ENCODE measurements at regions not wholly inside any gene's neighbourhood (a gene's known extent, or its start where the extent isn't known, plus 50 kb on each side); places are given as distances from the start of the nearest gene placed in this dataset.

GRCh38 chr11:128351168-128351567, 236.2 kb downstream of the ETS1 start:
- no peaks in the 10 kb centered on the region for H3K4me1 ChIP-seq
- H3K27me3 ChIP-seq (ENCODE audit: low read depth): no peaks in the 10 kb centered on the region
- no peak overlapping the region for H3K4me3 ChIP-seq
- no peaks in the 10 kb centered on the region for H3K36me3 ChIP-seq
- no peak overlapping the region for H3K27ac ChIP-seq
- TF ChIP-seq, protein P1, sequence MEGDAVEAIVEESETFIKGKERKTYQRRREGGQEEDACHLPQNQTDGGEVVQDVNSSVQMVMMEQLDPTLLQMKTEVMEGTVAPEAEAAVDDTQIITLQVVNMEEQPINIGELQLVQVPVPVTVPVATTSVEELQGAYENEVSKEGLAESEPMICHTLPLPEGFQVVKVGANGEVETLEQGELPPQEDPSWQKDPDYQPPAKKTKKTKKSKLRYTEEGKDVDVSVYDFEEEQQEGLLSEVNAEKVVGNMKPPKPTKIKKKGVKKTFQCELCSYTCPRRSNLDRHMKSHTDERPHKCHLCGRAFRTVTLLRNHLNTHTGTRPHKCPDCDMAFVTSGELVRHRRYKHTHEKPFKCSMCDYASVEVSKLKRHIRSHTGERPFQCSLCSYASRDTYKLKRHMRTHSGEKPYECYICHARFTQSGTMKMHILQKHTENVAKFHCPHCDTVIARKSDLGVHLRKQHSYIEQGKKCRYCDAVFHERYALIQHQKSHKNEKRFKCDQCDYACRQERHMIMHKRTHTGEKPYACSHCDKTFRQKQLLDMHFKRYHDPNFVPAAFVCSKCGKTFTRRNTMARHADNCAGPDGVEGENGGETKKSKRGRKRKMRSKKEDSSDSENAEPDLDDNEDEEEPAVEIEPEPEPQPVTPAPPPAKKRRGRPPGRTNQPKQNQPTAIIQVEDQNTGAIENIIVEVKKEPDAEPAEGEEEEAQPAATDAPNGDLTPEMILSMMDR (IDR thresholded peaks at IDR 0.05): no peak
- DNase-seq (no peak), ATAC-seq (no peak)
- H3K9me3 ChIP-seq: no peaks in the 10 kb centered on the region
- intact Hi-C loops (cut with DNase I): no loop called here

DNA sequence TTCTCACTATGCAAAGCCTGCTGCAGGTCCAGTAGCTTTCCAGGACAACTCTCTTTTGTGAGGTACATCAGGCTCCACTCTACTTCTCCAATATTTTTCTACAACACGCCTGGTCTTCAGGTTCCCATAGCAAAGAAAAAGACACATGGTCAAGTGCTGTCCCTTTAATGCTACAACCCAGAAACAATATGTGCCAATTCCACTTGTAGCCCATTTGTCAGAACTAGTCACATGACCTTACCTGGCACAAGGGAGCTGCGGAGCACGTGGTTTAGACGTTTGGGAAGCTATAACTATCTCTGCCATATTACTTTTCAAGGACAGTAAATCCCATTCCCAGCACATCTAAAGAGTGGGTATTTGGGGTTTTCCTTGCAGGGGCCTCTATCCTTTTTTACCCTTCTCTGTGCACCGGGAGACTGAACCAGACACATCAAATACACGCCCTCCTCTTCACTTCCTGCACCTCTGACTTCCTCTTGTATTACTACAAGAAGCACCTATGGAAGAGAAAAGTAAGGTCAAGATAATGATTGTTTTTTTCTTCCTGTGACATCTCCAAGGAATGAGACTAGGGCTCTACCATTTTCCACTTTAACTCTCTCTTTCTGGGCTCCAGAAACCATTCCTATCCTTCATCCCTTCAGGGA, 237.6 kb downstream of the ETS1 start:
- ATAC-seq (no peak), DNase-seq (no peak)
- Histone ChIP-seq H3K36me3 (no peaks in the 10 kb centered on the region), H3K4me1 (no peaks in the 10 kb centered on the region), H3K27ac (no peak overlapping the region), H3K9me3 (no peaks in the 10 kb centered on the region), H3K4me3 (no peak overlapping the region), H3K27me3 (ENCODE audit: low read depth) (no peaks in the 10 kb centered on the region)
- intact Hi-C loops (cut with DNase I): no loop called here
- TF ChIP-seq, protein P1 (IDR thresholded peaks at IDR 0.05): no peak

DNA sequence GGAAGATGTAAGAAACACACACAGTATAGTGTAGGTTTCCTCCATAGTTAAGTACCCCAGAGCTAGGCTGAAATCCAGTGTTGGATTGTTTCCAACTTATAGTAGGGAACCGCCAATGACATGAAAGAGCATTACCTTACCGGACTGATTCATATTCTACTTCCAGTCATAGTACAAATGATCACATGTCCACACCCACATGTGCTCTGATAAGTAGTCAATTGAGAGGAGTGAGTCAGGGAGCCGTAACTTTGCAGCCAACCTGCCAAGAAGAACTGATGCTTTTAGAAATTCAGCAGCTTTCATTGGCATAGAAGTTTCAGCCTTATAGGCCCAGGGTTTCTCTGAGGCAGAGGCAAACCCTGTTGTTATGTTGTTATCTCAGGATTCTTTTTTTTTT, 240.6 kb downstream of the ETS1 start:
- intact Hi-C loops (cut with DNase I): no loop called here
- H3K27ac ChIP-seq: no peak overlapping the region
- no peaks in the 10 kb centered on the region for H3K9me3 ChIP-seq
- no peaks in the 10 kb centered on the region for H3K36me3 ChIP-seq
- H3K27me3 ChIP-seq (ENCODE audit: low read depth): no peaks in the 10 kb centered on the region
- no peak overlapping the region for H3K4me3 ChIP-seq
- no peak for DNase-seq
- no peak for ATAC-seq
- peaks cover 19% of the 10 kb centered on the region for H3K4me1 ChIP-seq
- TF ChIP-seq, protein P1 (IDR thresholded peaks at IDR 0.05): no peak

GRCh38 chr11:128345316-128345715, 242.0 kb downstream of the ETS1 start:
- intact Hi-C loops (cut with DNase I): no loop called here
- Histone ChIP-seq H3K27me3 (ENCODE audit: low read depth) (no peaks in the 10 kb centered on the region), H3K36me3 (no peaks in the 10 kb centered on the region), H3K4me3 (no peak overlapping the region), H3K4me1 (peaks cover 33% of the 10 kb centered on the region), H3K9me3 (no peaks in the 10 kb centered on the region), H3K27ac (no peak overlapping the region)
- DNase-seq (no peak), ATAC-seq (no peak)
- TF ChIP-seq, protein P1 (IDR thresholded peaks at IDR 0.05): no peak

DNA sequence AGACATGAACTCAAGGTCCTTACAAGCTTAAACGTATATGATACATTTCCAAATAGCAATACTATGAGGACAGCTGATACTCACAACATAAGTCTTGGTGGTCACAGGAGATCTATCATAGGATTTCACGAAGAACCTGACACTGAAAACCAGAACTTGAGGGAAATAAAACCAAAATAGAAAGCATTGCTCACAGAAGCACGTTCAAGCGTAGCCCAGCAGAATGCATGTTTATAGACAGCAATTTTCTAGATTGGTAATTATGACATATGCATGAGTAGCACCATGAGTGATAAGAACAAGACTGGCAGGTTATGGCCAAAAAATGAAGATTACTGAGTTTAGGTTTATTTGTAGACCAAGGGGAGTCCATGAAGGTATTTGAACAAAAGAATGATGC, 243.5 kb downstream of the ETS1 start:
- Histone ChIP-seq H3K4me1 (peaks cover 33% of the 10 kb centered on the region), H3K9me3 (no peaks in the 10 kb centered on the region), H3K27me3 (ENCODE audit: low read depth) (no peaks in the 10 kb centered on the region), H3K36me3 (no peaks in the 10 kb centered on the region), H3K27ac (no peak overlapping the region), H3K4me3 (no peak overlapping the region)
- TF ChIP-seq, protein P1 (IDR thresholded peaks at IDR 0.05): no peak
- DNase-seq (no peak), ATAC-seq (no peak)
- intact Hi-C loops (cut with DNase I): no loop called here

All from lower lobe of right lung (tissue), 2 donors.